HCT116 (cell line): ENCODE measurements at regions not wholly inside any gene's neighbourhood (a gene's known extent, or its start where the extent isn't known, plus 50 kb on each side); places are given as distances from the start of the nearest gene placed in this dataset.

Source experiments
- ATAC-seq: fragments of 200-7000 bp; cut with Tn5 transposase; 2 replicates; pipeline ENCODE4 v1.9.1; 2020; ENCODE audit warnings: mild to moderate bottlenecking, moderate library complexity
- BruUV-seq: library from RNA; stranded (reverse); fragments of 400-500 nt; replicated peaks from 2 replicates; lab custom pipeline; 2021; lab: Mats Ljungman, UMichigan
- CTCF ChIA-PET: fragments of 300-600 bp; sonication (Branson Sonifier 250); formaldehyde crosslinking; loops from one replicate; lab custom pipeline; 2021; ENCODE audit warnings: antibody characterized with exemption; lab: Charles Lee
- POLR2A ChIA-PET: fragments of 300-600, 350-600 bp; sonication (Branson Sonifier 250); formaldehyde crosslinking; loops from one replicate; lab custom pipeline; 2021; ENCODE audit warnings: antibody characterized with exemption; lab: Charles Lee
- RAD21 ChIA-PET, 2 experiments: fragments of 300-600 bp; sonication (Branson Sonifier 250); formaldehyde crosslinking; loops; one replicate each; lab custom pipeline; 2023; ENCODE audit warnings: low total read pairs in 2 of 2; ENCODE audit not compliant: uncharacterized antibody in 2 of 2, unreplicated experiment in 2 of 2, low non-redundant PET in 1 of 2; lab: Charles Lee
- DNase-seq: peaks from one replicate; pipeline ENCODE4 v3.0.0-alpha.2; 2010; ENCODE audit warnings: low read depth, low spot score
- H2AFZ ChIP-seq: fragments of 200-600 bp; shearing (Covaris generic), sonication (generic); 2 replicates; pipeline ENCODE4 v1.6.1; 2017; ENCODE audit warnings: low read depth, mixed run types, mixed read lengths, antibody characterized with exemption, low read length; ENCODE audit not compliant: poor library complexity, severe bottlenecking
- H3K27ac ChIP-seq: 2 replicates; pipeline ENCODE4 v1.5.1; 2012; ENCODE audit warnings: low read depth, low read length
- H3K27me3 ChIP-seq: fragments of 200-600 bp; sonication (generic); 2 replicates; pipeline ENCODE4 v1.6.1; 2016; ENCODE audit warnings: mixed run types, low read length, mixed read lengths; ENCODE audit not compliant: insufficient read depth
- H3K36me3 ChIP-seq, 2 experiments: fragments of 200-500 bp in 1 of 2; fragments of 200-600 bp in 1 of 2; sonication (Bioruptor generic) in 1 of 2; sonication (generic) in 1 of 2; 2 replicates each; pipeline versions ENCODE4 v1.5.1 to v1.6.1; 2014 to 2016; ENCODE audit warnings: low read length in 2 of 2, inconsistent platforms in 1 of 2, mixed read lengths in 1 of 2, mixed run types in 1 of 2; ENCODE audit not compliant: insufficient read depth in 2 of 2, control insufficient read depth in 1 of 2
- H3K4me1 ChIP-seq, 2 experiments: fragments of 200-600 bp in 1 of 2; sonication (generic) in 1 of 2; 2 replicates each; pipeline versions ENCODE4 v1.5.1 to v1.6.1; 2012 to 2017; ENCODE audit warnings: low read length in 2 of 2, inconsistent platforms in 1 of 2, mild to moderate bottlenecking in 1 of 2, mixed read lengths in 1 of 2, mixed run types in 1 of 2, moderate library complexity in 1 of 2; ENCODE audit not compliant: insufficient read depth in 2 of 2, control insufficient read depth in 1 of 2
- H3K4me2 ChIP-seq: fragments of 200-600 bp; sonication (generic); 2 replicates; pipeline ENCODE4 v1.6.1; 2017; ENCODE audit warnings: mixed run types, low read length, mixed read lengths
- H3K4me3 ChIP-seq, 2 experiments: fragments of 200-600 bp in 1 of 2; sonication (generic) in 1 of 2; replicated peaks in 1 of 2; 2 replicates each; pipeline ENCODE4 v1.5.1; 2011 to 2016; ENCODE audit warnings: low read length in 2 of 2, control low read depth in 1 of 2, low read depth in 1 of 2, mild to moderate bottlenecking in 1 of 2, mixed read lengths in 1 of 2, mixed run types in 1 of 2
- H3K79me2 ChIP-seq: fragments of 200-600 bp; sonication (generic); 2 replicates; pipeline ENCODE4 v1.6.1; 2017; ENCODE audit warnings: mild to moderate bottlenecking, mixed run types, low read length, moderate library complexity, mixed read lengths; ENCODE audit not compliant: insufficient read depth
- H3K9ac ChIP-seq: fragments of 200-600 bp; sonication (generic); 2 replicates; pipeline ENCODE4 v1.6.1; 2016; ENCODE audit warnings: low read length, mixed read lengths
- H3K9me2 ChIP-seq: fragments of 200-600 bp; sonication (generic), shearing (Covaris generic); 2 replicates; pipeline ENCODE4 v1.6.1; 2017; ENCODE audit warnings: mixed run types, mild to moderate bottlenecking, moderate library complexity; ENCODE audit not compliant: insufficient read depth
- H3K9me3 ChIP-seq, 2 experiments: fragments of 200-500 bp in 1 of 2; fragments of 200-600 bp in 1 of 2; sonication (Bioruptor generic) in 1 of 2; sonication (generic) in 1 of 2; 2 replicates each; pipeline ENCODE4 v1.6.1; 2014 to 2017; ENCODE audit warnings: low read length in 2 of 2, mixed read lengths in 2 of 2, inconsistent platforms in 1 of 2, low read depth in 1 of 2, mild to moderate bottlenecking in 1 of 2, mixed run types in 1 of 2, moderate library complexity in 1 of 2; ENCODE audit not compliant: control insufficient read depth in 1 of 2, insufficient read depth in 1 of 2
- H4K20me1 ChIP-seq: fragments of 200-600 bp; sonication (generic), shearing (Covaris generic); 2 replicates; pipeline ENCODE4 v1.6.1; 2017; ENCODE audit warnings: mixed run types, mild to moderate bottlenecking, moderate library complexity; ENCODE audit not compliant: insufficient read depth
- CBX3 ChIP-seq: IDR thresholded peaks from 2 replicates; pipeline ENCODE4 v1.6.1; 2012; ENCODE audit warnings: low read depth
- CEBPB ChIP-seq: IDR thresholded peaks from 2 replicates; pipeline ENCODE4 v1.6.1; 2012; ENCODE audit warnings: low read depth
- EGR1 ChIP-seq: IDR thresholded peaks from 2 replicates; pipeline ENCODE4 v1.6.1; 2012; ENCODE audit warnings: low read depth
- ELF1 ChIP-seq: IDR thresholded peaks from 2 replicates; pipeline ENCODE4 v1.6.1; 2012; ENCODE audit warnings: low read depth, borderline replicate concordance
- EZH2 ChIP-seq: fragments of 200-600 bp; sonication (generic); IDR thresholded peaks from 2 replicates; pipeline ENCODE4 v1.6.1; 2017; ENCODE audit warnings: antibody characterized with exemption, mixed run types
- EZH2phosphoT487 ChIP-seq: fragments of 200-600 bp; IDR thresholded peaks from 2 replicates; pipeline ENCODE4 v1.6.1; 2018; ENCODE audit warnings: antibody characterized with exemption, borderline replicate concordance
- POLR2A ChIP-seq: IDR thresholded peaks from 2 replicates; pipeline ENCODE4 v1.7.0; 2011; ENCODE audit warnings: borderline replicate concordance; ENCODE audit not compliant: insufficient read depth, insufficient read length; ENCODE audit errors: extremely low read depth
- POLR2AphosphoS5 ChIP-seq: IDR thresholded peaks from 2 replicates; pipeline ENCODE4 v1.6.1; 2011; ENCODE audit warnings: mild to moderate bottlenecking, low read depth, low read length, moderate library complexity
- RAD21 ChIP-seq: IDR thresholded peaks from 2 replicates; pipeline ENCODE4 v1.6.1; 2012; ENCODE audit warnings: low read depth, mild to moderate bottlenecking
- SIN3A ChIP-seq: IDR thresholded peaks from 2 replicates; pipeline ENCODE4 v1.6.1; 2012; ENCODE audit warnings: low read depth
- SRF ChIP-seq: IDR thresholded peaks from 2 replicates; pipeline ENCODE4 v1.6.1; 2012; ENCODE audit warnings: low read depth
- TCF7L2 ChIP-seq: IDR thresholded peaks from 2 replicates; pipeline ENCODE4 v1.7.0; 2011; ENCODE audit warnings: borderline replicate concordance, inconsistent platforms; ENCODE audit not compliant: insufficient read depth, insufficient read length; ENCODE audit errors: extremely low read depth
- ZFX ChIP-seq: fragments of 450-650 bp; IDR thresholded peaks from 2 replicates; pipeline ENCODE4 v1.6.1; 2017
- intact Hi-C: fragments of 100-400 bp; cut with micrococcal nuclease; formaldehyde crosslinking; loops from 2 replicates; pipeline ENCODE4 v1.10.0; 2022
- TF ChIP-seq, protein P1 (sequence below), 3 experiments: fragments of 200-600 bp in 1 of 3; sonication (generic) in 1 of 3; IDR thresholded peaks in 2 of 3; conservative IDR thresholded peaks in 1 of 3; 2 replicates each; pipeline ENCODE4 v1.5.1; 2012 to 2017; ENCODE audit warnings: low read depth in 2 of 3, low read length in 2 of 3, antibody characterized with exemption in 1 of 3, borderline replicate concordance in 1 of 3, control low read depth in 1 of 3, mild to moderate bottlenecking in 1 of 3, mixed read lengths in 1 of 3, mixed run types in 1 of 3, moderate library complexity in 1 of 3; ENCODE audit not compliant: insufficient read depth in 1 of 3
- TF ChIP-seq, protein P2 (sequence below): IDR thresholded peaks from 2 replicates; pipeline ENCODE4 v1.6.1; 2012
- TF ChIP-seq, protein P3 (sequence below): IDR thresholded peaks from 2 replicates; pipeline ENCODE4 v1.6.1; 2012

DNA sequence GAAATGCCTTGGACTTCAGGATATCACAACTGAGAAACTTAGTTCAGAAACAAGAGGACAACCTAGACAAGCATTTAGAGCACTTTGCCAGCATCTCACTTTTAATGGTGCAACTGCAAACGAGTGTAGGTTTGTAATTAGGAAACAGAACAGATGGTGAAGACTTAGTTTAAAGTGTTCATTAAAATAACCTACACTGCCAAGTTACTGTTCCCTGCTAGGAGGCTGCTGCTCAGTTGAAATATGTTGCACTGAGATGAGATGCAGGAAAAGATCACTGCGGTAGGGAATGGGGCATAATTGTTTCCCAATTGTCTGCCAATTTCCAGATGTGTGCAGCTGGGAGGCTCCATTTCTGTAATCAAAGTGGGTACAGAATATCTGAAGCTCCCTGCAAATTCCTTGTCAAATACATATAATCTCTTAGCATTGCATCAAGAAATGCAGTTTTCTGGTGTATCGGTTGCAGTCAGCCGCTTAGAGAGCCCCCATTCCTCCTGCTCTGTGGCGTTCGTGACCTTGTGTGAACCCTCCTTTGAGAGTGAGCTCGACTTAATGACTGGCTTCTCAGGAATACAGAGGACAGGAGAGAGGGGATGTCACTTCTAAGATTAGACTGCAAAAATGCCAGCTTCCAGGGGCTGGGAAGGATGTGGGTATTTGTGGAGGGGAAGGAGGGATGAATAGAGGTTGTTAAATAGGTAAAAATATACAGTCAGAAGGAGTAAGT lies 448.9 kb downstream of the MED10 start (continued):
- TF ChIP-seq, protein P1, sequence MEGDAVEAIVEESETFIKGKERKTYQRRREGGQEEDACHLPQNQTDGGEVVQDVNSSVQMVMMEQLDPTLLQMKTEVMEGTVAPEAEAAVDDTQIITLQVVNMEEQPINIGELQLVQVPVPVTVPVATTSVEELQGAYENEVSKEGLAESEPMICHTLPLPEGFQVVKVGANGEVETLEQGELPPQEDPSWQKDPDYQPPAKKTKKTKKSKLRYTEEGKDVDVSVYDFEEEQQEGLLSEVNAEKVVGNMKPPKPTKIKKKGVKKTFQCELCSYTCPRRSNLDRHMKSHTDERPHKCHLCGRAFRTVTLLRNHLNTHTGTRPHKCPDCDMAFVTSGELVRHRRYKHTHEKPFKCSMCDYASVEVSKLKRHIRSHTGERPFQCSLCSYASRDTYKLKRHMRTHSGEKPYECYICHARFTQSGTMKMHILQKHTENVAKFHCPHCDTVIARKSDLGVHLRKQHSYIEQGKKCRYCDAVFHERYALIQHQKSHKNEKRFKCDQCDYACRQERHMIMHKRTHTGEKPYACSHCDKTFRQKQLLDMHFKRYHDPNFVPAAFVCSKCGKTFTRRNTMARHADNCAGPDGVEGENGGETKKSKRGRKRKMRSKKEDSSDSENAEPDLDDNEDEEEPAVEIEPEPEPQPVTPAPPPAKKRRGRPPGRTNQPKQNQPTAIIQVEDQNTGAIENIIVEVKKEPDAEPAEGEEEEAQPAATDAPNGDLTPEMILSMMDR (IDR thresholded peaks at IDR 0.05 in 2 of 3, conservative IDR thresholded peaks at IDR 0.05 in 1 of 3; ENCODE audit: borderline replicate concordance in 1 of 3, insufficient read depth in 1 of 3, low read depth in 2 of 3, low read length in 2 of 3): no peak
- TF ChIP-seq CEBPB (no peak), TCF7L2 (no peak), EZH2 (no peak), CBX3 (no peak), POLR2AphosphoS5 (no peak), ZFX (no peak)
- TF ChIP-seq, protein P2, sequence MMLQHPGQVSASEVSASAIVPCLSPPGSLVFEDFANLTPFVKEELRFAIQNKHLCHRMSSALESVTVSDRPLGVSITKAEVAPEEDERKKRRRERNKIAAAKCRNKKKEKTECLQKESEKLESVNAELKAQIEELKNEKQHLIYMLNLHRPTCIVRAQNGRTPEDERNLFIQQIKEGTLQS: no peak
- TF ChIP-seq, all 23 proteins: peak for 0

DNA sequence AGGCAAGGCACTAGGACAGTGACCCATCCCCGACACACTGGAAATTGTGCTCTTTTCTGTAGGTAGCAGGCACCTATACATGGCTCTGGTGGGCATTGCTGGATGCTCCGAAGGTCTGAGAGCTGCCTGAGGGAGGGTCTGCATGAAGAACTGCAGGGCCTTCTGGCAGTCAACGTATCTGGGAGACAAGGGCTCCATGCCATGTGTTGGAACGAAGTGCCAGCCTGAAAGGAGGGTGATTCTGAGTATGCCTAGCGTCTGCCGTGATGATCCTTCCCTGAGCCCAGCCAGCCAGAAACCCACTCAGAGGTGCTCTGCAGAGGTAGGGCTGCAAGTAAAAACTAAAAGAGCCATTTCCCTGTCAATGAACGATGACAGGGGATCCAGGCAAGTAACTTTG lies 453.2 kb downstream of the MED10 start:
- H3K4me2 ChIP-seq: no peak overlapping the region
- no peaks in the 10 kb centered on the region for H3K9me2 ChIP-seq
- POLR2A ChIA-PET: no interaction called here
- H3K4me1 ChIP-seq: no peaks in the 10 kb centered on the region
- BruUV-seq: no TSS peak
- no peaks in the 10 kb centered on the region for H3K79me2 ChIP-seq
- RAD21 ChIA-PET: no interaction called here
- ATAC-seq (no peak), DNase-seq (no peak)
- H3K36me3 ChIP-seq: no peaks in the 10 kb centered on the region
- no peaks in the 10 kb centered on the region; a peak in 1 of 4 replicates for H3K9me3 ChIP-seq
- H4K20me1 ChIP-seq: no peaks in the 10 kb centered on the region
- H3K27me3 ChIP-seq: no peaks in the 10 kb centered on the region
- CTCF ChIA-PET: no interaction called here
- no peak overlapping the region for H2AFZ ChIP-seq
- no peak overlapping the region for H3K9ac ChIP-seq
- H3K4me3 ChIP-seq: no peak overlapping the region
- intact Hi-C loops: no loop called here
- no peak overlapping the region for H3K27ac ChIP-seq
- no peak for TF ChIP-seq EGR1
- TF ChIP-seq POLR2AphosphoS5: no peak
- no peak for TF ChIP-seq SIN3A
- TF ChIP-seq, protein P3, sequence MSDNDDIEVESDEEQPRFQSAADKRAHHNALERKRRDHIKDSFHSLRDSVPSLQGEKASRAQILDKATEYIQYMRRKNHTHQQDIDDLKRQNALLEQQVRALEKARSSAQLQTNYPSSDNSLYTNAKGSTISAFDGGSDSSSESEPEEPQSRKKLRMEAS: no peak
- TF ChIP-seq ZFX: no peak
- no peak for TF ChIP-seq ELF1
- no peak for TF ChIP-seq SRF
- TF ChIP-seq EZH2phosphoT487: no peak
- TF ChIP-seq, protein P1 (IDR thresholded peaks at IDR 0.05 in 2 of 3, conservative IDR thresholded peaks at IDR 0.05 in 1 of 3; ENCODE audit: borderline replicate concordance in 1 of 3, insufficient read depth in 1 of 3, low read depth in 2 of 3, low read length in 2 of 3): no peak
- TF ChIP-seq RAD21: no peak
- TF ChIP-seq CEBPB: no peak
- no peak for TF ChIP-seq TCF7L2
- no peak for TF ChIP-seq POLR2A
